GM21528 (cell line): ENCODE measurements at regions not wholly inside any gene's neighbourhood (a gene's known extent, or its start where the extent isn't known, plus 50 kb on each side); places are given as distances from the start of the nearest gene placed in this dataset.

Source experiments
- ATAC-seq: cut with Tn5 transposase; IDR thresholded peaks from one replicate; pipeline ENCODE4 v1.9.1; 2021; ENCODE audit warnings: mild to moderate bottlenecking, moderate library complexity; ENCODE audit not compliant: unreplicated experiment, low FRiP score

- no peak for ATAC-seq
Observed at GRCh38 chrX:106341823-106342222, 173.7 kb downstream of the PWWP3B start.

GRCh38 chrX:106356580-106356979 lies 188.5 kb downstream of the PWWP3B start:
- ATAC-seq: no peak

GRCh38 chrX:106363214-106363613 lies 195.1 kb downstream of the PWWP3B start:
- ATAC-seq: no peak

- no peak for ATAC-seq
Observed at GRCh38 chrX:106378616-106379015, 210.5 kb downstream of the PWWP3B start.

- ATAC-seq: no peak
Observed at GRCh38 chrX:106391284-106391911, 220.4 kb upstream of the RADX start.

- no peak for ATAC-seq
Observed at GRCh38 chrX:106392346-106392745, 219.4 kb upstream of the RADX start.

DNA sequence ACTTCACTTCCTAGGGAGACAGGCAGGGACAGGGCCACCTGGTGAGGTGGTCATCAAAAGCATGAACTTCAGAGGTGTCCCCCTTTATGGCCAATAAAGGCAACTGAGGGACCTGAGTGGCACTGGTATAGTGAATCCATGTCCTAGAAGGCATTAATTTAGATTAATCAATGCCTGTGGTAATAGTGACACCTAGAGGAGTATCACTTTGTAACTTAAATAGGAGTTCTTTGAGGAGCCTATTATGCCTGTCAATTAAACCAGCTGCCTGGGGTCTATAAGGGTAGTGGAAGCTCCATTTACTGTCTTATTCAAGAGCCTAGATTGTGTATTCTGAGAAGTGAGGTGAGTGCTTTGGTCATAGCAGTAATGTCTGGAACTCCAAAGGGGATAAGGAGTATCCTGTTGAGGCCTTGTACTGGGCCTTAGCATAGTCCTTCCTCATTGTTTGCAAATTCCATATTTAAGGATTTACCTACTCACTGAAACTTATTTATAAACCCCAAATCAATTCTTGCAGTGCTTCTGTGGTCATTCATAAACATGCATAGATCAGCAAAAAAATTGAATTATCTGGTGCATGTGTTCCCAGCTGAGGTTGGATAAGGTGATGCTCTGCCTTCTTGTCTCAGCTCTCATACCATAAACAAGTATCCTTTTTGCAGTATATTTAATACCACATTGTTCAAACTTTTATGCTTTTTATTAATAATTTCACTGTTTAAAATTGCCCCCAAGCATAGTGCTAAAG lies 213.8 kb upstream of the RADX start:
- ATAC-seq: no peak

DNA sequence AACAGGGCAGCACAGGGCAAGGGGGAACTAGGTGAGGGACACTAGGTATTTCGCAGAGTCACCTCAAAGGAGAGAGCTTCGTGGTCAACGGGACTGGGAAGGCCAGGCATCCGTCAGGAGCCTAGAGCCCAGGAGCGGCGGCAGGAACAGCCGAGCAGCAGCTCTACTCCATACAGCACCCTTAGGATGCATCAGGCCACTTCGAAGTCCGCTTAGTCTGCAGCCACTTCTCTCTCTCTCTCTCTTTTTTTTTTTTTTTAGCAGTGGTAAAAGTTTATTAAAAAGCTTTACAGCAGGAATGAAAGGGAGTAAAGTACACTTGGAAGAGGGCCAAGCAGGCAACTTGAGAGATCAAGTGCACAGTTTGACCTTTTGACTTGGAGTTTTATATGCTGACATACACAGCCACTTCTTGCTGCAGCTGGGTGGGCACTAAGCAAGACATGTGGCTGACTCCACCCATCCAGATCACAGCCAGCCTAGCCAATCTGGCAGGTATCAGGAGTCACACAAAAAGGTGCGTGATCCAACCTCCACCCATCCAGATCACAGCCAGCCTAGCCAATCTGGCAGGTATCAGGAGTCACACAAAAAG lies 209.7 kb upstream of the RADX start:
- no peak for ATAC-seq

GRCh38 chrX:106404512-106404911 lies 207.3 kb upstream of the RADX start:
- no peak for ATAC-seq

DNA sequence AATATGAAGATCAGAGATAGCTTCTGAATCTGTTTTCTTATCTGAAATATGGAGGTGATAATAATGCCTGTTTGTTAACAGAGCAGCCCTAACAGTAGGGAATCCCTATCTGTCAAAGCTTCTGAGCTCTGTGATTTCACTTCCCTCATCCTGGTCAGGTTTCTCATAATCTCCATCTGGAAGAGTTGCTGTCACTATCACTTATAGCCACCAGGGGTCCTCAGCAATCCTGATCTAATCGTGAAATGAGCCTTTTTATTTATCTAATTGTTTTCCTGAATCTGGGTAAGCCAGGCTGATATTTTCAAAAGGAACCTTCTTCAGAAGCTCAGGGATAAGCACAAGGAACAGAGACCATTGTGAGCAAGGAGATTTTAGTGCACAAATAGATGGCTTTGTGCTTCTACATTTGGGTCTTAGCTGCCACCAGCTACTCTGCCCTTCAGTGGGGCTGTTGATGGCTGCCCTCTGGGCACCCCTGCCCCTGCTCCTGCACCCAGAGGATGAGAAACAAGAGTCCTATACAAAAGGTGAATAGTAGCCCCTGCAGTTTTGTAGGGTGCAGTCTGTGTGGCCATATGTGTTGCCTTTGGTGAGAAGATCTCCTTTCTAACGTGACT lies 196.4 kb upstream of the RADX start:
- ATAC-seq: peak; percentile 85

DNA sequence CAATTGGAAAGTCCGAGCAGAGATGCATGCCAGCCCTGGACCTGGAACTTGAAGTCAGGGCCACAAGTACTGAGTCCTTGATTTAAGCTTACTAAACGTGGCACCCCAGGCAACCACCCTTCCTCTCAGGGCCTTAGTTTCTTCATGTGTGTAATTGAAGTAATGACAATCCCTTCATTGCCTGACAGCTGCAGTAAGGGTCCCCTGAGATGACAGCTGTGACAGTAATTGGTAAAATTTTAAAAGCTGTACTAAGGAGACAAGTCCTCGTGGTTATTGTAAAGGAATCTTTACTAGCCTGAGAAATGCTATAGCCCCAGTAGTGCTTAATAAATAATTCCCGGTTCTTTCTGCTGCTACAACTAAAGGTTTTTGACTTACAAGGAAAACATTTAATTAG lies 175.1 kb upstream of the RADX start:
- ATAC-seq: no peak

DNA sequence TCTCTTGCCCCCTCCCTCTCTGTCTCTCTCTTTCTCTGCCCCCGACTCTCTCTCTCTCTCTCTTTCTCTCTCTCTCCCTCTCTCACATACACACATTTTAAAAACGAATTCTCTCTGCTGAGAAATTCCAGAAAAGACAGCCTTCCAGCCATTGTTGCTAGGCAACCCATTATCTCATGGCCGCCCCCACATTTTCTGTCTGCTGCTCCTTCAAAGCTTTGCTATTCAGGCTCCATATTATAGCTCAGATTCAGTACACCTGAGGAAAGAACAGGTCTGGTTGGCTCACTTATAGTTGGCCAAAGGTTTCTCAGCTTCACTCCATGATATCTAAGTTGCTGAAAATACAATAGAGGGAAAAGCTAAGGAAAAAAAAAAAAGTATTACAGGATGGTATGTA lies 174.4 kb upstream of the RADX start:
- no peak for ATAC-seq

DNA sequence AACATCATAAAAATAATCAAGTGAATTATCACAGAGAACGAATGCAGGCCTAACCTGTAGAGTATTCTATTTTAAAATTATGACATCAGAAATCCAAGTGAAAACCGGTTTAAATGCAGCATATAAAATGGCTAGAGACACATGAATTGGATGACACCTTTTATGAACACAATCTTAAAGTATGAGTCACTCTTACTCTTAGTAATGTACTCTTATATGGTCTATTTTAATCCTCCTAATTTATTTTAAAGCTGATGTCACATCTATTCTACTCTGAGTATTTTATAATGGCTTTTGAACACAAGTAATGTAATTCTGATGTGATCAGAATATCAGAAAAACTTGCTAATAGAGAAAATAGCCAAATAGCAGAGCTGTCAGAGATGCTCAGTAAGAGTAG lies 161.4 kb upstream of the RADX start:
- ATAC-seq: no peak

GRCh38 chrX:106451933-106452332 lies 159.8 kb upstream of the RADX start:
- ATAC-seq: no peak

GRCh38 chrX:106454991-106455390 lies 156.8 kb upstream of the RADX start:
- ATAC-seq: no peak

- no peak for ATAC-seq
Observed at GRCh38 chrX:106457802-106458201, 154.0 kb upstream of the RADX start.

DNA sequence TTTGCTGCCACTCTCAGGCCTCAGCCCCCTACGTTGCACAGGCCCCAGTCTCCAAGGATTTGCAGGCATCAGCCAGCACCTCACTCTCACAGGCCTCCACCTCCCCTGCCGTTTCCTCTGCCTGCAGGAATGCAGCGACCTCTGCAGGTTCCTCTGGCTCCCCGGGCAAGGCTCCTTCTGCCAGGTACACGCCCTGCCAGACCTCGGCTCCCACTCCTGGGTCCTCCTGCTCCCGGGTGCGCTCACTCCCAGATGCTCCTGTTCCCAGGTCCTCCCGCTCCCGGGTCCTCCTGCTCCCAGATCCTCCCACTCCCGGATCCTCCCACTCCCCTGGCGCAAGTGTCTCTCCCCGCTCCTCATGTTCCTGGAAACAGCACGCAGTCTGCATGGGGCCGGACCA lies 144.4 kb upstream of the RADX start:
- no peak for ATAC-seq

GRCh38 chrX:106467943-106468342 lies 143.8 kb upstream of the RADX start:
- no peak for ATAC-seq

DNA sequence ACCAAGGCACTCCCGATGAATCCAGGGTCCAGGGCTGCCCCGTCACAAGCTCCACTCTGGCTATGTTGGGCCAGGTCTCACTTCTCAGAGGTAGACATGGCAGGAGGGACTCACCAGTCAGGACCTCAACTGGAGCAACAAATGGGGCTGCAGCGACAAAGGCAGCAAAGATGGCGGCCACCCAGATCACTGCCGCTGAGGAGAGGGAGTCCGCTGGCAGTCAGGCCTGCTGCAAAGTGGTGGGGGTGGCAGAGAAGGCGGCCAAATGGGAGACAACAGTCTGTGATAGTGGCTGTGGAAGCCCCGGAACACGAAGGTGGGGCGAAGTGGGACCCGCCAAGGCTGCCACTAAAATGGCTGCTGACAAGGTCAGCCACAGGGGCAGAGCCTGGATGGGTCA lies 143.3 kb upstream of the RADX start:
- ATAC-seq: no peak

DNA sequence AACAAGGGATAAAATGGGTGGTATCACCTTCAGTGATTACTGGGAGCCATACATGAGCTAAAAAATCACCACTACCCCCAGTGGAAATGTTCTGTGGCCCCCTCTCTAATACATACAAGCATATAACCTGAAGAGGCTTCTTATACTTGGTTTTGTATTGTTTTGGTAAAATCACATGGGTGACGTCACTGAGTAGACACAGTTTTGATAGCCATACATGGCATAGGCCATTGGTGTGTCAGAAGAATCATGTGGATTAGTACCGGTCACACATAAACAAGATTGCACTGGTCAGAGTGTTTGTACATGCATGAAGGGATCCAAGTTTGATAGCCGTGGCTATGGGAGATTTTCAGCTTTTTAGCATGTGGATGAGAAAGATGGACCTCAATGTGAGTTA lies 131.9 kb upstream of the RADX start:
- ATAC-seq: no peak

DNA sequence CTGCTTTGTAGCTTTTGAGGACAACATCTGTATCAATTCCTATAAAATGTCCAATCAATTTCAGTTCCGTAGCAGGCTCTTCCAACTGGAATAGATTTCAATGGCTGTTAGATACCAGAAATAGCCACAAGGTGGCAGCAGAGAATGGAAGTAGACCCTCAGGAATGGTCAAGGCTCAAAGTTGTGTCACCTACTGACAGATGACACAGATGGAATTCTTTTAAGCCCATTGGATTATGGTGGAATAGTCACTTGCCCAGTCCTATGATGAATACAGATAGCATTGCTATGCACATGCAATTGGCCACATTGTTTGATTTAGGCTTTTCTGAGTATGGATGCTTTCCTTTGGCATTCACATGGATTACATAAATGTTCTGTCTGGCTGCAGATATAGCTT lies 130.4 kb upstream of the RADX start:
- no peak for ATAC-seq

- ATAC-seq: peak; percentile 97
Observed at GRCh38 chrX:106484233-106484632, 127.5 kb upstream of the RADX start.
